DMS53 treated with DMSO at 0.1 percent for 48 hours (cell line): ENCODE measurements at regions not wholly inside any gene's neighbourhood (a gene's known extent, or its start where the extent isn't known, plus 50 kb on each side); places are given as distances from the start of the nearest gene placed in this dataset.

Experiments used
- DNase-seq: peaks from one replicate; lab custom pipeline; 2025; ENCODE audit not compliant: unreplicated experiment; lab: John Stamatoyannopoulos, UW

GRCh38 chr20:22652681-22653588, 68.6 kb upstream of the FOXA2 start:
- no peak for DNase-seq

- no peak for DNase-seq
Measured at GRCh38 chr20:22653658-22654642, 69.6 kb upstream of the FOXA2 start.

GRCh38 chr20:22663528-22664025, 79.2 kb upstream of the FOXA2 start:
- no peak for DNase-seq

GRCh38 chr20:22667198-22667597, 82.8 kb upstream of the FOXA2 start:
- no peak for DNase-seq

GRCh38 chr20:22672191-22672590, 87.8 kb upstream of the FOXA2 start:
- DNase-seq, result no peak

GRCh38 chr20:22673467-22673866, 89.1 kb upstream of the FOXA2 start:
- DNase-seq, result no peak

- no peak for DNase-seq
Measured at GRCh38 chr20:22675341-22675740, 91.0 kb upstream of the FOXA2 start.

GRCh38 chr20:22678678-22679077, 94.3 kb upstream of the FOXA2 start:
- DNase-seq, result no peak

- DNase-seq, result no peak
Measured at GRCh38 chr20:22679197-22679596, 94.8 kb upstream of the FOXA2 start.

GRCh38 chr20:22680031-22680740, 95.8 kb upstream of the FOXA2 start:
- DNase-seq, result no peak

- no peak for DNase-seq
Measured at GRCh38 chr20:22681591-22682248, 97.3 kb upstream of the FOXA2 start.

- DNase-seq, result no peak
Measured at GRCh38 chr20:22682381-22682780, 98.0 kb upstream of the FOXA2 start.

- peak; percentile 69 for DNase-seq
Measured at GRCh38 chr20:22684072-22684762, 99.8 kb upstream of the FOXA2 start.

- no peak for DNase-seq
Measured at GRCh38 chr20:22684763-22685443, 100.5 kb upstream of the FOXA2 start.

- DNase-seq, result peak; percentile 63
Measured at GRCh38 chr20:22686097-22686496, 101.7 kb upstream of the FOXA2 start.

- DNase-seq, result no peak
Measured at GRCh38 chr20:22687676-22688349, 103.4 kb upstream of the FOXA2 start.

GRCh38 chr20:22688485-22688884, 104.1 kb upstream of the FOXA2 start:
- no peak for DNase-seq

GRCh38 chr20:22689266-22689665, 104.9 kb upstream of the FOXA2 start:
- DNase-seq, result no peak

- no peak for DNase-seq
Measured at GRCh38 chr20:22690000-22690399, 105.6 kb upstream of the FOXA2 start.
